ENCODE measurements at regions not wholly inside any gene's neighbourhood (a gene's known extent, or its start where the extent isn't known, plus 50 kb on each side); places are given as distances from the start of the nearest gene placed in this dataset.

GRCh38 chr1:103371234-103371633 is 154.3 kb upstream of the RNPC3 start:
- no peaks in the 10 kb centered on the region for H3K79me2 ChIP-seq (ENCODE audit: control insufficient read depth, insufficient read depth, low read length, poor library complexity)
- no peaks in the 10 kb centered on the region for H3K79me1 ChIP-seq (ENCODE audit: low read length)
- H4K12ac ChIP-seq (ENCODE audit: low read depth, low read length) = no peak overlapping the region
- no peak overlapping the region for H3K4me3 ChIP-seq (ENCODE audit: low read depth, low read length)
- no peaks in the 10 kb centered on the region for H3K27me3 ChIP-seq (ENCODE audit: insufficient read depth, low read length)
- no peak overlapping the region for H3K4me2 ChIP-seq (ENCODE audit: low read length)
- H2AK5ac ChIP-seq (ENCODE audit: low read length) = no peak overlapping the region
- peak; percentile 58 to 78 for DNase-seq
- no peak overlapping the region for H3K18ac ChIP-seq (ENCODE audit: low read length)
- no peak overlapping the region for H3K14ac ChIP-seq (ENCODE audit: low read length)
- no peak overlapping the region for H3K4ac ChIP-seq (ENCODE audit: low read depth, low read length)
- no peaks in the 10 kb centered on the region for H3K9me3 ChIP-seq (ENCODE audit: insufficient read depth, low read depth, low read length)
- no peak overlapping the region for H4K8ac ChIP-seq (ENCODE audit: low read depth, low read length)
- no CpG with 5 or more reads among the region's 2 CpGs for WGBS (ENCODE audit: extremely low coverage, insufficient coverage, insufficient read length)
- H3K9ac ChIP-seq (ENCODE audit: low read length) = no peak overlapping the region
- no peak overlapping the region for H3K27ac ChIP-seq (ENCODE audit: low read depth, low read length)
- H2BK12ac ChIP-seq (ENCODE audit: low read length) = no peak overlapping the region
- H4K91ac ChIP-seq (ENCODE audit: low read depth, low read length) = no peak overlapping the region
- no peak overlapping the region for H2BK120ac ChIP-seq (ENCODE audit: insufficient read depth, low read length, poor library complexity)
- H2AFZ ChIP-seq (ENCODE audit: insufficient read depth, low read length, poor library complexity) = no peak overlapping the region
- no peak overlapping the region for H2BK5ac ChIP-seq (ENCODE audit: low read depth, low read length, poor library complexity)
- H3K36me3 ChIP-seq (ENCODE audit: control insufficient read depth in 1 of 2, insufficient read depth in 2 of 2, low read length in 2 of 2) = no peaks in the 10 kb centered on the region
- no peaks in the 10 kb centered on the region for H3K4me1 ChIP-seq (ENCODE audit: control insufficient read depth in 1 of 2, insufficient read depth in 2 of 2, low read length in 2 of 2)
- no peak overlapping the region for H3K23ac ChIP-seq (ENCODE audit: low read length)

GRCh38 chr1:103367186-103367585 is 158.3 kb upstream of the RNPC3 start:
- no peaks in the 10 kb centered on the region for H3K27me3 ChIP-seq (ENCODE audit: insufficient read depth, low read length)
- H2BK120ac ChIP-seq (ENCODE audit: insufficient read depth, low read length, poor library complexity) = no peak overlapping the region
- H2AK5ac ChIP-seq (ENCODE audit: low read length) = no peak overlapping the region
- no peaks in the 10 kb centered on the region for H3K79me1 ChIP-seq (ENCODE audit: low read length)
- H3K18ac ChIP-seq (ENCODE audit: low read length) = no peak overlapping the region
- H4K12ac ChIP-seq (ENCODE audit: low read depth, low read length) = no peak overlapping the region
- no peak overlapping the region for H3K14ac ChIP-seq (ENCODE audit: low read length)
- H3K23ac ChIP-seq (ENCODE audit: low read length) = no peak overlapping the region
- no peak overlapping the region for H2AFZ ChIP-seq (ENCODE audit: insufficient read depth, low read length, poor library complexity)
- H2BK12ac ChIP-seq (ENCODE audit: low read length) = no peak overlapping the region
- no peak overlapping the region for H3K27ac ChIP-seq (ENCODE audit: low read depth, low read length)
- H3K4me2 ChIP-seq (ENCODE audit: low read length) = no peak overlapping the region
- H4K91ac ChIP-seq (ENCODE audit: low read depth, low read length) = no peak overlapping the region
- no peak overlapping the region for H4K8ac ChIP-seq (ENCODE audit: low read depth, low read length)
- no peaks in the 10 kb centered on the region for H3K9me3 ChIP-seq (ENCODE audit: insufficient read depth, low read depth, low read length)
- H3K4ac ChIP-seq (ENCODE audit: low read depth, low read length) = no peak overlapping the region
- no peak overlapping the region for H2BK5ac ChIP-seq (ENCODE audit: low read depth, low read length, poor library complexity)
- no CpG with 5 or more reads among the region's 4 CpGs for WGBS (ENCODE audit: extremely low coverage, insufficient coverage, insufficient read length)
- H3K9ac ChIP-seq (ENCODE audit: low read length) = no peak overlapping the region
- H3K36me3 ChIP-seq (ENCODE audit: control insufficient read depth in 1 of 2, insufficient read depth in 2 of 2, low read length in 2 of 2) = no peaks in the 10 kb centered on the region
- no peaks in the 10 kb centered on the region for H3K79me2 ChIP-seq (ENCODE audit: control insufficient read depth, insufficient read depth, low read length, poor library complexity)
- no peaks in the 10 kb centered on the region for H3K4me1 ChIP-seq (ENCODE audit: control insufficient read depth in 1 of 2, insufficient read depth in 2 of 2, low read length in 2 of 2)
- DNase-seq = peak; percentile 51 to 82
- no peak overlapping the region for H3K4me3 ChIP-seq (ENCODE audit: low read depth, low read length)

- Histone ChIP-seq H2BK12ac (ENCODE audit: low read length) (no peak overlapping the region), H4K12ac (ENCODE audit: low read depth, low read length) (no peak overlapping the region), H3K4me3 (ENCODE audit: low read depth, low read length) (no peak overlapping the region), H3K23ac (ENCODE audit: low read length) (no peak overlapping the region), H3K14ac (ENCODE audit: low read length) (no peak overlapping the region), H2AK5ac (ENCODE audit: low read length) (no peak overlapping the region), H3K36me3 (ENCODE audit: control insufficient read depth in 1 of 2, insufficient read depth in 2 of 2, low read length in 2 of 2) (no peaks in the 10 kb centered on the region), H3K4me1 (ENCODE audit: control insufficient read depth in 1 of 2, insufficient read depth in 2 of 2, low read length in 2 of 2) (no peaks in the 10 kb centered on the region), H3K79me1 (ENCODE audit: low read length) (no peaks in the 10 kb centered on the region), H2BK5ac (ENCODE audit: low read depth, low read length, poor library complexity) (no peak overlapping the region), H3K27me3 (ENCODE audit: insufficient read depth, low read length) (no peaks in the 10 kb centered on the region), H3K79me2 (ENCODE audit: control insufficient read depth, insufficient read depth, low read length, poor library complexity) (no peaks in the 10 kb centered on the region), H2BK120ac (ENCODE audit: insufficient read depth, low read length, poor library complexity) (no peak overlapping the region), H3K4ac (ENCODE audit: low read depth, low read length) (no peak overlapping the region), H3K9me3 (ENCODE audit: insufficient read depth, low read depth, low read length) (no peaks in the 10 kb centered on the region), H3K9ac (ENCODE audit: low read length) (no peak overlapping the region), H3K27ac (ENCODE audit: low read depth, low read length) (no peak overlapping the region), H3K4me2 (ENCODE audit: low read length) (no peak overlapping the region), H3K18ac (ENCODE audit: low read length) (no peak overlapping the region), H4K91ac (ENCODE audit: low read depth, low read length) (no peak overlapping the region), H2AFZ (ENCODE audit: insufficient read depth, low read length, poor library complexity) (no peak overlapping the region), H4K8ac (ENCODE audit: low read depth, low read length) (no peak overlapping the region)
- DNase-seq = no peak
- WGBS (ENCODE audit: extremely low coverage, insufficient coverage, insufficient read length) = no CpG with 5 or more reads among the region's 5 CpGs
Observed at GRCh38 chr1:103365860-103366569, 159.5 kb upstream of the RNPC3 start.

GRCh38 chr1:103363008-103363365 is 162.5 kb upstream of the RNPC3 start:
- H4K91ac ChIP-seq (ENCODE audit: low read depth, low read length) = no peak overlapping the region
- H3K9ac ChIP-seq (ENCODE audit: low read length) = no peak overlapping the region
- no peak overlapping the region for H3K23ac ChIP-seq (ENCODE audit: low read length)
- no peak overlapping the region for H2BK12ac ChIP-seq (ENCODE audit: low read length)
- H3K79me2 ChIP-seq (ENCODE audit: control insufficient read depth, insufficient read depth, low read length, poor library complexity) = no peaks in the 10 kb centered on the region
- H3K27ac ChIP-seq (ENCODE audit: low read depth, low read length) = no peak overlapping the region
- no peaks in the 10 kb centered on the region for H3K27me3 ChIP-seq (ENCODE audit: insufficient read depth, low read length)
- H3K14ac ChIP-seq (ENCODE audit: low read length) = no peak overlapping the region
- no peak overlapping the region for H4K12ac ChIP-seq (ENCODE audit: low read depth, low read length)
- H3K4me2 ChIP-seq (ENCODE audit: low read length) = no peak overlapping the region
- H3K18ac ChIP-seq (ENCODE audit: low read length) = no peak overlapping the region
- no peaks in the 10 kb centered on the region for H3K36me3 ChIP-seq (ENCODE audit: control insufficient read depth in 1 of 2, insufficient read depth in 2 of 2, low read length in 2 of 2)
- no peak for DNase-seq
- H3K9me3 ChIP-seq (ENCODE audit: insufficient read depth, low read depth, low read length) = no peaks in the 10 kb centered on the region
- no peak overlapping the region for H2BK5ac ChIP-seq (ENCODE audit: low read depth, low read length, poor library complexity)
- H2AK5ac ChIP-seq (ENCODE audit: low read length) = no peak overlapping the region
- no peaks in the 10 kb centered on the region for H3K4me1 ChIP-seq (ENCODE audit: control insufficient read depth in 1 of 2, insufficient read depth in 2 of 2, low read length in 2 of 2)
- H2AFZ ChIP-seq (ENCODE audit: insufficient read depth, low read length, poor library complexity) = no peak overlapping the region
- no peak overlapping the region for H4K8ac ChIP-seq (ENCODE audit: low read depth, low read length)
- H3K4me3 ChIP-seq (ENCODE audit: low read depth, low read length) = no peak overlapping the region
- no peak overlapping the region for H3K4ac ChIP-seq (ENCODE audit: low read depth, low read length)
- no peak overlapping the region for H2BK120ac ChIP-seq (ENCODE audit: insufficient read depth, low read length, poor library complexity)
- H3K79me1 ChIP-seq (ENCODE audit: low read length) = no peaks in the 10 kb centered on the region
- no CpG with 5 or more reads among the region's 5 CpGs for WGBS (ENCODE audit: extremely low coverage, insufficient coverage, insufficient read length)

Measured in trophoblast cell (in vitro differentiated cells and primary cell).